ENCODE measurements at regions not wholly inside any gene's neighbourhood (a gene's known extent, or its start where the extent isn't known, plus 50 kb on each side); places are given as distances from the start of the nearest gene placed in this dataset.
"Not testable (repeated sequence)": the region's sequence is repeated elsewhere in the genome, so short reads cannot be mapped to it uniquely, and the experiment has no call there.

DNA sequence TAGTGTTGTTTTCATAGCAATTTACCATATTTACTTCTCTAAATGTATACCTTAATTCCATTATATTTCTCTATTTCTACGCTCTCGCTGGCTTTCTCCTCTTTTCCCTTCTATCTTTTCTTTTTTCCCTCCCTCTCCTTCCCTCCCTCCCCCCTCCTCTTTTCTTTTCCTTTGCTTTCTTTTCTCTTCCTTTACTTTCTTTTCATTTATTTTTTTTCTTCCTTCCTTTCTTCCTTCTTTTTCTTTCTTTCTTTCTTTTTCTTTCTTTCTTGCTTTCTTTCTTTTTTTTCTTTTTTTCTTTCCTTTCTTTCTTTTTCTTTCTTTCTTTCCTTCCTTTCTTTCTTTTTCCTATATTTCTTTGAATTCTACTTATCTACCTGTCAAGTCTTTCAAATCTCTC lies 533.0 kb upstream of the POT1 start:
- no peak for DNase-seq

DNA sequence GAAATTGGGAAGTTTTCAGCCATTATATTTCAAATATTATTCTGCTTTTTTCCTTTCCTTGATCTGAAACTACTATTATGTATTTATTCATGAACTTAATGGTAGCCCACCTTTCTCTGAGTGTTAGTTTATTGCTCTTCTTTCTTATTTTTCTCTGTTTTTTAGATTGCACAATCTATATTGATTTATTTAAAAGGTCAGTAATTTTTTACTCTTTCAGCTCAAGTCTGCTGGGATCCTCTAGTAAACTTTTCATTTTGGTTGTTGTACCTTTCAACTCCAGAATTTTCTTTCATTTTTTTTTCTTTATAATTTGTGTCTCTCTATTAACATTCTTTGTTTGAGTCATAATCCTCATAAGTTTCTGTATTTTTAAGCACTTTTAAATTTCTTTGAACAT lies 529.4 kb upstream of the POT1 start:
- DNase-seq = no peak

DNA sequence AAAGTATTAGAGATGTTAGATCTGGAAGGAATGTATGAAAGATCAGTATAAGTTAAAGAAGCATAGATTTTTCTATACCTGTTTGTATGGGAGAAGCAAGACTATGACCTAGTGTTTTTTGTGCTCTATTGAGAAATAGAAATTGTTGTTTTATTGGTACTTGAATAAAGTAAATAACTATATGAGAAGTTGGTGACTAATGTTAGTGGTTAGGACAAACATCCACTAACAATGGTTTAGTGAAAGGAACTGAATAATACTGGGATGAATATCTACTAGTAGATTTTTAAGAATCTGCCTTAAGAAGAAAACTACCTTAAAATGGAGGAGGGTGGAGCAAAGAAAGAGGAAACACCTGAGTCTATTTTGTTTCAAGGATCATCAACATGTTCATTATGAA lies 521.1 kb upstream of the POT1 start:
- no peak for DNase-seq

DNA sequence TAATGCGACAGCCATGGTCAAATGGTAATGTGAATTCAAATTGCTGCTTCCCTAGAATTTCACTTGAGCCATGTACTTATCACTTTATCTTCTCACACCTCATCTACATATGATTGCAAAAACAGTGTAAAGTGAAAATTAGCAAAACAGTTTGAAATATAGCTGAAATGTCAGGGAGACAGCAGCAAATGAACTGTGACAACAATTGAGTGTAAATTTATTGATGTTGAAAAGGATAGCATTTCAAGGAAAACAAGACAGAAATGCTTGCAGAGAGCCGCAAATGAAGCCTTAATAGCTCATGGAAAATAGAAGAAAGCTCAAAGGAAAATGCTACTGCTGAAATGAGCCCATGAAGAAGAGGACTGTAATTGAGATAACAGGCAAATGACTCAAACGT lies 516.2 kb upstream of the POT1 start:
- DNase-seq = no peak

DNA sequence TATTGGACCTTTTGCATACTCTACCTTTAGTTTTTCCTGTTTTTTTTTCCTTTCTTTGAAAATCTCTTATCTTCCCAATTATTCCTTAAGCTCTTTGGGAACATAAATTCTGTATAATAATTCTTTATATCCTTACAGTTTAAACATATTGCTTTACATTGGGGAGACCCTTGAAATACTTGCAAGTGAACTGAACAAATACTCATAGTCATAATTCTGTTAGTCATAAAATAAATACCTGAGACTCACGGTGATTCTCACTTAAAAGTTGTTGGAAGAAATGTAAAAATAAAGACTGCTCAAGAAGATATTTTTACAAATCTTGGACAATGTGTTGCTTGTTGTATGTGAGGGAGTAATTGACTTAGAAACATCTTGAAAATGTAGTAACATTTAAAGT lies 515.2 kb upstream of the POT1 start:
- DNase-seq = no peak

DNA sequence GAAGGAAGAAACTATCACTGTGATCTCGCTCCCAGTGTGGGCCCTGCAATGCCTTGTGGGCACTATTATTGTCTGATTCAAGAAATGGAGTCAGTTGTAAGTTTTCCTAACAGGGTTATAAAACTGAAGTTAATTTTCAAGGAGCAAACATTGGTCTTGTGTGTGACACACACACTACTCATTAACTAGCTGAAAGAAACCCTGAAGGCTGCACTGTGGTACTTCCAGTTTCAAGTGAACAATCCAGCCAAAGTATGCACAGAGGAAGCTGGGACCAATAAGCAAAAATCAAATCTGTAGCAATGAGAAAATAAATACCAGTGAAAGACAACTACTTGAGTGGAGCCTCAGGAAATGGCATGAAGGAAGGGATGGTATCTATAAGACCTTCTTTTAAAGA lies 506.6 kb upstream of the POT1 start:
- DNase-seq = no peak

DNA sequence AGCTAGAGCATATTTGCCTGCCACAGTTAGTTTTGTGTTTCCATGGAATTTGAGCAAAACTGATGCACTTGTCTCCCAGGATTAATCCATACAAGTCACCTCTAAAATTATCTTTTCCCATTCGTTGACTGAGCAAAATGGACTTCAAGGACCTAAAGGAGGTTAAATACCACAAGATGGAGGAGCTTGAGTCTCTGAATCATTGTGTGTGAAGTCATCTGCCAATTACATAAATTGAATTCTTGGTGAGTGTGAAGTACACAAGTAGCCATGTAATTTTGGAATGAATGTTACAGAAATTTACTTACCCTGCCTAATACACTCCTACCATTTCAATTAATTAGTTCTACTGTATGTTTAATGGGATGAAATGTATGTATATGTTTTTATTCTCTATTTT lies 501.7 kb upstream of the POT1 start:
- DNase-seq = no peak

DNA sequence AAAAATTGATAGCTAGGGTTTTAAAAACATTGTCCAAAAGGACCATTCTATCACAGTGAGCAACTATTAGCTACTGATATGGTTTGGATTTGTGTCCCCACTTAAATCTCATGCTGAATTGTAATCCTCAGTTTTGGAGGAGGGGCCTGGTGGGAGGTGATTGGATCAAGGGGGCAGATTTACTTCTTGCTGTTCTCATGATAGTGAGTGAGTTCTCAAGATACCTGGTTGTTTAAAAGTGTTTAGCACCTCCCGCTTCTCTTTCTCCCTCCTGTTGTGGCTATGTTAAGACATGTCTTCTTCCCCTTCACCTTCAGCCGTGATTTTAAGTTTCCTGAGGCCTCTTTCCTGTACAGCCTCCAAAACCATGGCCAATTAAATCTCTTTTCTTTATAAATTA lies 500.4 kb upstream of the POT1 start:
- DNase-seq = no peak

DNA sequence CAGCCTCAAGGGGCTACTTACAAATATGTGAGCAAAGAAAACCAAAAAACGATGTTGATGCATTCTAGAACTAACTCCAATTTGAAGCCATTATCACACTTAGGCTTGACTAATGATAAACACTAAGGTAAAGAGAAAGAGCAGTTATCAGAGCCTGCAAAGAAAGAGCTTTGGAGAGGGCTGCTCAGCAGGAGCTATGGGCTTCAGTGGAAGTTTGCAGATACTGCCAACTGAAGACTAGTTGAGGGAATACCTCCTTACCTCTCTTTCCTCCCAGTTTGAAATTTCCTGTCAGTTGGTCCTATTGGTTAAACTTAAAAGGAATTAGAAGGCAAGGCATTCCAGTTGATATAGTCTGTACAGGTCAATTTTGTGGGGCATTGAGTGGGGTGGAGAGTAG lies 498.1 kb upstream of the POT1 start:
- no peak for DNase-seq

DNA sequence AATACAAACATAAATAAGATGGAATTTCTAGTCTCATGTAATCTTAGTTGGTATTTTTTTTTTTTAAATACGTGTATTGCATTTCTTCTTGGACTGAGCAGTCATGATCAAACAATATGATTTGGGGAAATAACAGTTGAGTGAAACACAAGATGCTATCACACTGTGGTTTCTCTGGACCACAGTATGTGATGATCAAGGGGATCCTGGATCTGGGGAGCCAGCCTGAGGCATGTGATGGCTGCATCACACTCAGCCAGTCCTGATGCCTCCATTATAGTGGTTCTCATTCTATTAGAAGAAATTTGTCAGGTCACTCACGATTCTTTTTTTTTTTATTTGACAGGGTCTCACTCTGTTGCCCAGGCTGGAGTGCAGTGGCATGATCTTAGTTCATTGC lies 495.9 kb upstream of the POT1 start:
- no peak for DNase-seq

DNA sequence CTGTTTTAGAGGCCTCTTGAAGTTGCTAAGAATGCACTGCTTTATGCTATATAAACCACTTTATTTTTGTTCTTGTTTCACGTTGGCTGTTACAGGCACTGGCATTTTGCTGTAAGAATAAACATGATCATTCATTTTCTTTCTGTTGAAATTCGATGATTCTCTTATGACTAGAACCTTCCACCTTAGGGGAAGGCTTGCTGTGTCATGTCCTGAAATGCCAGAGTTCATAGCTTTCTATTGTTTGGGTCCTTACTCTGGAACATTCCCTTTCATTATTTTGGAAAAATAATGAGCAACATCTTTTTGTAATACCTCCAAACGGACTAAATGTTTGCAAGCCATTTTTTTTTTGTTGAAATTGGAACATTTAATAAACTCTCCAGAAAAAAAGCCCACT lies 495.1 kb upstream of the POT1 start:
- DNase-seq = no peak

DNA sequence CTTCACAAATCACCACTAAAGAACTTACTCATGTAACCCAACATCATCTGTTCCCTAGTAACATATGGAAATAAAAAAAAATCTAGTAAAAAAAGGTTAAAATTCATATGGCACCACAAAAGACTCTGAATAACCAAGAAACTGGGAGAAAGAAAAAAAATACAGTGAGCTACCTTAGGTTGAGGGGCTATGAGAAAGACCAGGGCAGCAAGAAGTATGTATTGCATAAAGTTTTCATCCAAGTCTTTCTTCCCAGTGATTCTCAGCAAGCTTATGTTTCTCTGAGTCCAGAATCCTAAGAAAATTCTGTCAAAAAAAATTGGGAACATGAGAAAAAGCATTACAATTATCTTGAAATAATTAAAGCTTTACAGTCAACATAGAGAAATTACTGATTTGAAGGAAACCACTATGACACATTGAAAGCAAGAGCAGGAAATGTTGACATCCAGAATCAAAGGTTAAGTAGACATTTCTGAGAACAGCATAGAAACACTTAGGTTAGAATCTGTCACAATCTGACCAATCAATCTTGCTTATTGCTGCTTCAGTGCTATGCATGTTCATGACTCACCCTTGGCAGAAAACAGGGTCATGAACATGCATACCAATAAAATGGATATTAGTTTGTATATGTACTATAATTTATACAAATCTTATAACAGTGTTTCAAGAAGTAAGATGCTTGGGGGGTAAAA lies 494.0 kb upstream of the POT1 start:
- no peak for DNase-seq

DNA sequence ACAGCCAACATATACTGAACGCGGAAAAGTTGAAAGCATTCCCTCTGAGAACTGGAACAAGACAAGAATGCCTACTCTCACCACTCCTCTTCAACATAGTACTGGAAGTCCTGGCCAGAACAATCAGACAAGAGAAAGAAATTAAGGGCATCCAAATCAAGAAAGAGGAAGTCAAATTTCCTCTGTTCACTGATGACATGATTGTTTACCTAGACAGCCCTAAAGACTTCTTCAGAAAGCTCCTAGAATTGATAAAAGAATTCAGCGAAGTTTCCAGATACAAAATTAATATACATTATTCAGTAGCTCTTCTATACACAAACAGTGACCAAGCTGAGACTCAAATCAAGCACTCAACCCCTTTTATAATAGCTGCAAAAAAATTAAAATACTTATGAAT lies 491.8 kb upstream of the POT1 start:
- DNase-seq = not testable (repeated sequence)

DNA sequence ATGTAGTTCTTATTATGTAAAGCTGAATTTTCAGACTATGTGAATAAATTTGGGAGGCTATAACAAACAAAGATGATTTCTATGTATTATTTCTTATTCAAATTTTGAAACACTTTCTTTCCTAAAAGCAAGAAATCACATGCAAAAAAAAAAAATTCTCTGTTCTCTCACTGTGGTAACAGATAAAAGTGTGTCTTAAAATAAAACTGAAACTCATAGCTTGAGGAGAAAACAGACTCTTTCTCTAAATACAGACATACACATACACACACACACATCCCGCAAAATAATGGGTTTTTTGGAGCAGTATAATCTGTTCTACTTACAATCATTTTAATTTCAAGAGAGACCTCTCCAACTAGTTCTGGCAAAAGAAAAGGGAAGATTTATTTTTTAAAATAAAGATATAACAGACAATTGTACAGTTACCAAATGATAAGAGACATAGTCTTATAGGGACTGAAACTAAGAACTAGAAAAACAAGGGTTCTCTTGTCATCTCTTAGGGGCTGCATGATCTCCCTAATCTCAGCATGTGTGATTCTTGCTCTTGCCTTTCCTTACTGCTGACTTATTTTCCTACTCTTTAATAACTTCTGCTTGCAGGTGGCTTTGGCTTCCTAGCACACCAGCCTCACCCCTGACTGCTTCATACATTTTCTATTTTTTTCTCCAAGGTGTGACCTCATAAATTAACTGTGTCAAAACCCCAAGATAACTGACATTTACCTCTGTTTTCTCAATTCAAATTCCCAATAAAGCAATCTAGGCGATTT lies 483.5 kb upstream of the POT1 start:
- no peak for DNase-seq

DNA sequence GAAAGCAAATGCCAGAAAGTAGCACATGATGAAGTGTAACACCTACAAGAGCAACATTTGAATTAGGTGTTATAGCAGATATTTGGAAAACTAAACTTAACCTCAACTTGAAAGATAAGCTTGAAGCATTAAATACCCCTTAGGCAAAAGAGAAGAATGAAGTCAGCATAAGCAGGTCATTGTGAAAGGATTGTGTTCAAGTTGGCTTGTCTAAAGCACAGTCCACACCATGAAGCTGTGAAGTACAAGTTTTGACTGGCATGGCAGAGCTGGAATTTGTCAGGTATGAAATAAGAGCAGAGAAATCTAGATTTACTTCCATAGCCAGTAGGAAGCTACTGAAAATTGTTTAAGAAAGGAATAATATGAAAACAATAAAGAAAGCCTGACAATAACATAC lies 480.3 kb upstream of the POT1 start:
- DNase-seq = no peak

DNA sequence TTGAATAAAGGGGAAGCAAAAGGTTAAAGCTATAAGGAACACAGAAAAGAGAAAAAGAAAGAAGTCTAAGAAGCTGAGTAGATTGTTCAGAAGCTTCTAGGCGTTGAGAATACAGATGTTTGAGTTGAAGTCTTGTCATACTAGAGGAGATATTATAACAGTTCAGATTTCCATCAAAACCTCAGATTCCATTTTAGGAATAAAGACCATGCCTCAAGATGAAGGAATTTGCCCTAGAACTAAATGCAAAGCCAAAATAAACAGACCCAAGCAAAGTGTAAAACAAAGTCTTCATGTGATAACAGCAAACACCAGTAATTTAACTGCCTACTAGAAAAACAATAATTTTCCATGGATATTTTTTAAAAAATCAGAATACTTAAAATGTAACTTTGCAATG lies 476.5 kb upstream of the POT1 start:
- DNase-seq = no peak

DNA sequence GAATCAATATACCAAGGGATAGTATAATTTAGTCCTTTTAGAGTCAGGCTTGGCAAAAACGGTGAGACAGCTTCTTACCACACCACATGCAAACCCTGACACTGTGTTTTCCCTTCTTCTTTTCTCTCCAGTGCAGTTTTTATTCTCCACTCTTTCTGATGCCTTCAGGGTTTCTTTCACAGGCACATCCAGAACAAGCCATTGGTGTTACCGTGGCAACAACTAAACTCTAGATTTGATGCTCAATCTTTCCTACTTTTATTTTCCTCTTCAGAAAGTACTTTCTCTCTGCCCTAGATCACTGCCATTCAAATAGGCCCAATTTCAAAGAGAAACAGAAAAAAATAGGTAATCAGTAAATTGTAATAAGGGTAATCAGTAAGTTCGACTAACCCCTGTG lies 469.8 kb upstream of the POT1 start:
- DNase-seq = no peak

DNA sequence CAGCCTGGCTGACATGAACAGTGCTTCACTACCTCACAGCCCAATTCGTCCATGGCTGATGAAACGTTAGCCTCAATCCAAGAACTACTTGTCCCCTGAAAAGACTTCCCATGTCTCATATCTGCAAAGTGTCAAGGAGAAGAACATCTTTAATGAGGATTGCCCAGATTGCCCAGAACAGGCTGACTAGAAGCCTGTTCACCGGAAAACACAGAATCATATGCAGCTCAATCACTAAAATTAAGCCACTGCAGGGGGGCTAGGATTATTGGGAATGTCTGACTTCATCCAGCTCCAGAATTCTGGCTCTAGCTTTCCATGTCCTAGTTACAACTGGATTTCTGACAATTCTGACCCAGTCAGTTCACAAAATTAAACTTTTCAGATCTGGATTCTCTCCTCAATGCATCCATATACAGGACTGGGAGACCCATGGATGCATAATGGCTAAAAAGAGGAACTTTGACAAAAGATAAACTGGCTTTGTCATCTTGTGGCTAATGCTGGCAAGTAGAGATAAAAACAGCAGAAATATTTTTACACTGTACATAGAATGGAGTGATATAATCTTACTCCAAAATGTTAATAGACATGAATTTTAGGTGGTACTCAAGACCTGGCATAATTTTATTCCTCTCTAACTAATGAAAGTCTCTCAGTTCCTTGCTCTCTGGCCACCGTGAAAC lies 467.0 kb upstream of the POT1 start:
- no peak for DNase-seq

DNA sequence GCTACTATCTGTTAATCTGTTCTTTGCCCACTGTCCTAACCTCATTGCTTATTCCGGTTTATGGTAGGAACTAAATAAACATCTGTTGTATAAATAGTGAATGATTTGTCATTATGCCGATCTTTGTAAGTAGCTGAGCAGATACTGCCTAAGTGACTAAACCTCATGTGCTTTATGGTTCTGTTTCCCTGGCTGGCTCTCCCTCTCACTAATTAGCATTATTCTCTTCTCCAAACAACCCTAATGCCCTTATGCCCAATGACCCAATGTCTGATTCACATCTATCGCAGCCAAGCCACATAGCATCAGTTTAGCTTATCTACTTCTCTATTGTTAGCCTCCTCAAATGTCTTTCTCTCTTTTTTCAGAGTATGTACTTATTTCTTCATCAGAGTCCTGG lies 462.3 kb upstream of the POT1 start:
- no peak for DNase-seq

DNA sequence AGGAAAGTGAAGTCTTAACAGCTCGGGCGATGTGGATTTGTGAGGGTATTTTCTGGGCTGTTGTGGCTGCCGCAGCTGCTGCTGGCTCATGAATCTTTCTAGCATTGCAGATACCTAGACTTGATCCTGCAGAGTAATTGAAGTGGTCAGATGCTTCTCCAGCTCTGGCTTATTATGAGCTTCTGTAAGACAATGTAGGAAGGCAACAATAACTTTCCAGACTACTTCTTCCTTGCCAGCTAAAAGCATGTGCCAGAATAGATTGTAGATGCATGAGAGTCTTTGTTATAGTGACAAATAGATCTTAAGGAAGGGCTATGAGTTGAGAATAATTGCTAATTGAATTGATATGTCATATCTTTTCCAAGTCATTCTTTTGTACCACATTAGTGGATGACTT lies 461.4 kb upstream of the POT1 start:
- DNase-seq = peak; percentile 33

DNA sequence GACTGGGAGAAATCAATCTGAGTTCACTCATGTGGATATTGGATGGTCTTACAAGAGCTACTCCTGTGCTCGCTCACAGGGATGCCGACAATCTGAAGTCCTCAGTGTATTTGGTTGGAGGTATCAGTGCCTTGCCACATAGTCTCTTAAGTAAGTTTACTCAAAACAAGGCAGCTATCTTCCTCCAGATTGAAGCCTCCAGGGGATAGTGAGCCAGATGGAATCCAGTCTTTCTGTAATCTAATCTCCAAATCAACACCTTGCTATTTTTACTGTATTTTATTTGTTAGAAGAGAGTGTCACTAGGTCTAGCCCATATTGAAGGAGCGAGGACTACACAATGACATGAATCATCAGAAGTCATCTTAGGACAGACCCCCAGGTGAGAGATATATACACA lies 456.6 kb upstream of the POT1 start:
- DNase-seq = no peak

DNA sequence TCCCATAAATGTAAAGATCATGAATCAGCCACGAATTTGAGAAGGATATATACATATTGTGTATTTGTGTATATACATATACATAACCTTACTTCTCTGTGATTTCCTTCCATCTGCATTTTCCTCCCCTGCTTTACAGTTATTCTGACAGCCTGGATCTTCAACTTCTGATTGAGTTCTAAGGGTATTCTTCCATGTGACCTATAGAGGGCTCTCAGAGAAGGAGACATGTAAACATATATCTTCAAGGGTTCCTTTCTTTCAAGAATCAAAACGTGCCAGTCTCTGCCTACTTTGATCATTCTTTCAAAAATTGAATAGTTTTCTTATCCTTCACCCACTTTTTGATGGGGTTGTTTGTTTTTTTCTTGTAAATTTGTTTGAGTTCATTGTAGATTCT lies 453.7 kb upstream of the POT1 start:
- DNase-seq = no peak

DNA sequence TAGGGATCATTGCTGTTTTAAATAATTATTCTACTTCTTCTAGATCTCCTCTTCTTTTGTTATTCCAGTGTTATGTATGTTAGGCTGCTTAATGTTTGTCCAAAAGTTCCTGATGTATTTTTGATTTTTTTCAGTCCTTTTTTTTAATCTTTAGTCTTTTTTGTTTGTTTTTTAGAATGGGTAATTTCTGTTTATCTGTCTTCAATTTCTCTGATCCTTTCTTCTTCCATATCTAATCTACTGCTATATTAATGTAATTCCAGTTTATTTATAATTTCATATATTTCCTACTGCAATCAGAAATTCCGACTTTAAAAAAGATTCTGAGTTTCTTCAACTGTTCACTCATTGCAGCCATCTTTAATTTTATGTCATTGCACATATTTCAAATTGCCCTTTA lies 452.8 kb upstream of the POT1 start:
- DNase-seq = no peak

DNA sequence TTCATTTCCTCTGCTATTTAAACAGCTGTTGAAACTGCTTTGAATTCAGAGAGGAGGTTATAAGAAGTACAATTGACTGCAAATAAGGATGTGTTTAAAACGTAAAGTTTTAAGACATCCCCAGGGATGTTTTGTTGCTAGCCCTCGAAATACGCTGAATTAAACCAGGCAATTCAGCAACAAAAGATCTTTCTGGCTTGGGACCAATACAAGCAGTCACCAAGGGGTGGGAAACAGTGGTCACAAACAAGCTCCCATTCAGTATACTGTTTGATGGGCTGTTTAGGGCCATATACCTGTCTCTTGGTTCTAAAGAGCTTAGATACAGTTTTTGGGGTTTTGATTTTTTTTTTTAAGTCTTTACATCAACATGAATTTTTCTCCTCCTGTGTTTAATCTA lies 446.3 kb upstream of the POT1 start:
- DNase-seq = no peak
